T-helper 1 cell (primary cell): ENCODE measurements at regions not wholly inside any gene's neighbourhood (a gene's known extent, or its start where the extent isn't known, plus 50 kb on each side); places are given as distances from the start of the nearest gene placed in this dataset.

Source experiments
- DNase-seq, 5 donors: peaks; one replicate each; pipeline ENCODE4 v3.0.0-alpha.2; 2012 to 2020

- no peak for DNase-seq
Observed at GRCh38 chr3:182703233-182703632, 90.1 kb upstream of the ATP11B start.

DNA sequence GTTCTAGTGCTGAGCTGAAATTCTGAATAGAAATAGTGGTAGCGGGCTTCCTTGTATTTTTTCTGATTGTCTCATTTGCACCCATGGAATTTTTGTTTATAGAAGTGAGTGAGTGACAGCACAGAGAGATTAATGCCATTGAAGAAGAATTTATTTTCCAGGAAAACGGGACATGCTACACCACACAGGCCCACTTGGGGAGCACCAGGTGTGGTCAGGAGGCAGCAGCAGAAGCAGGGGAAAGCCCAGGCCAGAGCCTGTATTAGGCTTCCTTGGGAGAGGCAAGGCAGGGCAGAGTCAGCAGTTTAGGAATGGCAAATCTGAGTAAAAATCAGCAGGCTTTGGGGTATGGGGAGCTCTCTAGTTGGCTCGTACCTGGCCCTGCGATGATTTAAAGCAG is 88.4 kb upstream of the ATP11B start:
- no peak for DNase-seq

DNA sequence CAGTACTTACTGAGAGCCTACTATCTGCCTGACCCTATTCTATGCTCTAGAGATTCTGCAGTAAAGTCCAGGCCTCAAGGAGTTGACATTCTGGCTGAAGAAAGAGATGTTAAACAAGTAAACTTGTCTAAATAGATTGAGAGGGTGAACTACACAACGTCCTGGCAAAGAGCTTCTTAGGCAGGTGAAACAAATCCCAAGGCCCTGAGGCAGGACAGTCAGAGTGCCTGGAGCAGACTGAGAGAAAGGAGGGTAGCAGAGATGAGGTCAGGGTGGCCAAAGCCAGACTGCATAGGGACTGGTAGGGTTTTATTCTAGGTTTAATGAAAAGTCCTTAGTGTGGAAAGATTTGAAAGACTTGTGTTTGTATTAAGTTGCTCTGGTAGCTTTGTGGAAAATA is 84.5 kb upstream of the ATP11B start:
- no peak for DNase-seq

DNA sequence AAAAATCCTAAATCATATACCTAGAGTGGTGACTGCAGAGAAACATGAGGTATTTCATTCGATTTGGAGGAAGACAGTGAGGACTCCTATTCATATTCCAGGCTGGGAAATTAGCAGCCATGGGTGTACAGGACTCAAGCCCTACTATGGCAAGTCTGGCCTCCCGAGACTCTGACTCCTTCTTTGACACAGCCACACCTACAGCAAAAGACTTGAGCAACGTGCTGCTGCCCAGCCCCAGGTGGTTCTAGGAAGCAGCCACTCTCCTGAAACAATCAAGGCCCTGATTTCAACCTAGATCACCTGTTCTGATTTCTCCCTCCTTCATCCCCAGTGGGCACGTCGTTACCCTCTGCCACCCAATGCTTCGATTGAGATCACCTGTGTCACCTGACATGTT is 84.0 kb upstream of the ATP11B start:
- DNase-seq: no peak

DNA sequence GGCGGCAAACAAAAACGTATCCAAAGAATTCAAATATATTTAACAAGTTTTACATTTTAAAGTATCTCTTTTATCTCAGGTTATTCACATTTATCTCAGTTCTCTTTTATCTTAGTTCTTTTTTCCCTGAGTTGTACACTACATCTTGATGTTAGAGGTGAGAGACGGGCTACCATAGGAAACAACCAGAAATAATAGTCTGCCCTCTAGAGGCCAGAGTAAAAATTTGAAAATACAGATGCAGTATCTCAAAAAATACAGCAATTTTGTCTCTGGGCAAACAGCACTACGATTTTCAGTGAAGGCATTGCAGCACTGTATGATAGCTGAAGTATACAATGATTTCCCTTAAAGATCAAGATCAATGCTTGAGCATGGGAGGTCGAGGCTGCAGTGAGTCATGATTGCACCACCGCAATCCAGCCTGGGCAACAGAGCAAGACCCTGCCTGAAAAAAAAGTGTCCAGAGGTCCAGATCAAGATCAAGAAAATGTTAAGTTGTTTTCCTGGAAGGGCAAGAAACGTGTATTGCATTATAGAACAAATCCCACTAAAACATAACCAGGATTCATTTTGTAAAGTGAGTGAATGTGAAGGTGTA is 82.6 kb upstream of the ATP11B start:
- DNase-seq: peak in 1 of 5 donors; percentile 16

DNA sequence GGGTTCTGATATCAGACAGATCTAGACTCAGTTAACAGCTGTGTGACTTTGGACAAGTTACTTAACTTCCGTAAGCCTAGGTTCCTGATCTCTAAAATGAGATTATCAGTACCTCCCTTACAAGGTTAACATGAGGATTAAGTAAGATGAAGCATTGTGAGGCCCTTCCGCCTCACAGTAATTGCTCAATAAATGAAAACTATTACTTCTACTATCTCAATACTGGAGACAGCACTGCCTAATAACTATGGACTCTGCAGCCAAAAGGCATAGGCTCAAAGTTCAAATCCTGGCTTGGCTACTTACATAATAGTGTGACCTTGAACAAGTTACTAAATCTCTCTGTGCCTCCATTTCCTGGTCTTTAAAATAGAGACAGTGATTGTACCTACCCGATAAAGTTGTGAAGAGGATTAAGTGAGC is 82.0 kb upstream of the ATP11B start:
- DNase-seq: no peak

GRCh38 chr3:182711853-182712252 is 81.5 kb upstream of the ATP11B start:
- DNase-seq: no peak

GRCh38 chr3:182713111-182713510 is 80.2 kb upstream of the ATP11B start:
- no peak for DNase-seq

DNA sequence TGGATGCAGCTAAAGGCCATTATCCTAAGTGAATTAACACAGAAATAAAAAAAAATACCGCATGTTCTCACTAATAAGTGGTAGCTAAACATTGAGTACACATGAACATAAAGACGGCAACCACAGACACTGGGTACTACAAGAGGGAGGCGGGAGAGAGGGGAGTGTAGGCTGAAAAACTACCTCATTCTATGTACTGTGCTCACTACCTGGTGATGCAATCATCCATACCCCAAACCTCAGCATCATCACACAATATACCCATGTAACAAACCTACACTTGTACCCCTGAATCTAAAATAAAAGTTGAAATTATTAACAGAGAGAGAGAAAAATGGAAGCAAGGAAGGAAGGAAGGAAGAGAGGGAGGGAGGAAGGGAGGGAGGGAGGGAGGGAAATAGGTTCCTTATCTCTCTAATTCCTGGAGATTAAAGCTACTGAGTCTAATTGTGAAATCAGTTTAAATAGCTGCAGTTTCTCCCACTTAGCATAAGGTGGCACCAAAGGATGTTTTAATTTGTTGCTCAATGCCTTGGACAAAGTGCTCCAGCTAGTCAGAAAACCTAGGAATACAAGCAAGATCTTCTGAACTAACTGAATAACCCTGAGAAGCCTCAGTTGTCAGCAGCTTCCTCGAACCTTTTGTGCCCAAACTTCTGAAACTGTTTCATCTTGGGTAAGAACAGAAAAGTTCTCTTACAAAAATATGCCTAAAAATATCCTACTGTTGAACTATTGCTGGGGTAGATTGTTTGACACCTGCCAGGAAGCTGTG is 79.4 kb upstream of the ATP11B start:
- peak in 1 of 5 donors; percentile 40 for DNase-seq

DNA sequence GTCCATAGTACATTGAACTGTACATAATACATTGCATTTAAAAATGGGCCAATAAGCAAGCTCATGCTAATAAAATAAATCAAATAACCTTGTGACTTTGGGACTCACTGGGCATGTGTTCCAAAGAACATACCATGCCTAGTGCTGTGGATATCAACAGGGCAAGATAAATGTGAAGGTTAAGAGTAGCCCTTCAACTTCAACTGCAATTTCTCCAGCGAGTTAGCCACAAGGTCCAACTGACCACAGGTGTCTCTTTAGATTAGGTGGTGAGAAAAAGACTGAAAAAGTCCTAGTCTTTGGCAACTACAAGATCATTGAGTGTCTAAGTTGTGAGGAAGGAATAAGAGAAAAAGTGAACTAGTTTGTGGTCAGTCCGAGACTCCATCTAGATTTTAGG is 78.3 kb upstream of the ATP11B start:
- DNase-seq: no peak

DNA sequence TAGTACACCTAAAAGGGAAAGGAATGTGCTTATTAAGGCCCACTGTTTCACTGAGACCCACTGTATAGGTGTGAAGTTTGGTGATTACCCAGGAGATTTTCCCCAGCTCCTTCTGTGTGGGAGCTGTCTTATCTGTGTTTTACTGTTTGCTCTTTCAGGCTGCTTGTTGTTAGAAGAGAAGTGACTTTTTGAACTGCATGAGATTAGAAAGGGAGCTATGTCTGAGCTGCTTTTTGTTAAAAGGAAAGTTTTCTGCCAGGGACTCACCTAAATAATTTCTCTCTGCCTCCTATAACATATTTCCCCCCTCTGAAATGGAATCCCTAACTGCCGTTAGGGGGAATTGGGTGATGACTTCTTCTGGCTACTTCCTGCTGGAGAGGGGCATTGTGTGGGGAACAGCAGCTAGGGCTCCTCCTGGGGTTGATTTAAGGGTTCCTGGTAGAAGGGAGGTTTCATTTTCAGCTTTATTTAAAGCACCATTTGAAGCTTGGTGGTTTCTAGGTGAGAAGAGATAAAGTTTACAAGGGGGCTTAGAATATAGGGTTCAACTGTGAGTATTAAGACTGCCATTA is 77.1 kb upstream of the ATP11B start:
- no peak for DNase-seq

DNA sequence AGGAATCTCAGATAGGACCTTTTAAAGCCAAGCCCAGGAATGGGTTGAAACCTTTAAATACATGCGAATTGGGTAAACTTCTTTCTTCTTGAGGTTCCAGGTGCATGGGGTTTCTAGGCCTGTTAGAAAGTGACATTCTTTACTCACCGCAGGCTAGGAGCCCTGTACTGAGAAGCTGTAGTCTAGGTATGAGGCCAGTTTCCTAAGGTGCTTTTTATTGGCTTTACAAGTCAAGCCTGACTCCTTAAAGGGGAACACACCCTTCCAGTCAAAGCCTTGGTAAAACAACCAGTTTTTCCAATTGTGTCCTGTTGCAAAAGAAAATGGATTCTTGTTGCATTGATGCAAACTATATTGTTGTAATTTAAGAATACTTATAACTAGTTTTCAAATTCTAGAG is 76.1 kb upstream of the ATP11B start:
- no peak for DNase-seq

DNA sequence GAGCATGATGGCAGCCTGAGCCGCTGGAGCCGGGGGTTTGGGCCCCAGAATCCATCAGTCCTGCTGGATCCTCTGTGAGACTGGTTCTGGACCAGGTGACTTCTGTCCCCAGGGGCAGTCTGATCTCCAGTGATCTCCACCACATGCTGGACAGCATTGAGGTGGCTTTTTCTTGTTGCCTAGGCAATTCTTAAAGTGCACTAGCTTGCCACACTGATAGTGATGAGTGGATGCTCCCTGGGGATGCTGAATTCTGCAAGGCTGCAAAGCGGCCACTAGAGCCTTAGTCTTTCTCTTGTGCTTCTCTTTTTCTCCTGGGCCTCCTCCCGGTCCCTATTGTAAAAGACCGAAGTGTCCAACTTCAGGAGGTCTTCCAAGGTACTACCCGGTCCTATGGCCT is 70.4 kb upstream of the ATP11B start:
- DNase-seq: no peak

- no peak for DNase-seq
Observed at GRCh38 chr3:182723596-182723995, 69.7 kb upstream of the ATP11B start.

GRCh38 chr3:182725372-182726251 is 67.7 kb upstream of the ATP11B start:
- DNase-seq: no peak

- DNase-seq: no peak
Observed at GRCh38 chr3:182726258-182727142, 66.8 kb upstream of the ATP11B start.

DNA sequence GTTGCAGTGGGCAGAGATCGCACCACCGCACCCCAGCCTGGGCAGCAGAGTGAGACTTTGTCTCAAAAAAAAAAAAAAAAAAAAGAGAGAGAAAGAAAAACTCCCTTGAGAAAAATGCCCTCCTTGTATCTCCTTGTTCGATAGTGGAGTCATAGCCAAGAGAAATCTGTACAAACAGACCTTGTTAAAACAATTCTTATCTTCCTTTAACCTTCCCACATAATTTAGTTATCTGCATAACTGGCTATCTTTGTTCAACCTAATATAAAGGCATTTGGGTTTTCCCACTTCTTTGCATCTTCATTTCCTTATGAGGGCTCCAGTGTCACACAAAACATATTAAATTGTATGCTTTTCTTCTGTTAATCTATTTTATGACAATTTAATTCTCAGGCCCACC is 65.1 kb upstream of the ATP11B start:
- DNase-seq: no peak

- no peak for DNase-seq
Observed at GRCh38 chr3:182729903-182730674, 63.2 kb upstream of the ATP11B start.

- no peak for DNase-seq
Observed at GRCh38 chr3:182730675-182731042, 62.6 kb upstream of the ATP11B start.

DNA sequence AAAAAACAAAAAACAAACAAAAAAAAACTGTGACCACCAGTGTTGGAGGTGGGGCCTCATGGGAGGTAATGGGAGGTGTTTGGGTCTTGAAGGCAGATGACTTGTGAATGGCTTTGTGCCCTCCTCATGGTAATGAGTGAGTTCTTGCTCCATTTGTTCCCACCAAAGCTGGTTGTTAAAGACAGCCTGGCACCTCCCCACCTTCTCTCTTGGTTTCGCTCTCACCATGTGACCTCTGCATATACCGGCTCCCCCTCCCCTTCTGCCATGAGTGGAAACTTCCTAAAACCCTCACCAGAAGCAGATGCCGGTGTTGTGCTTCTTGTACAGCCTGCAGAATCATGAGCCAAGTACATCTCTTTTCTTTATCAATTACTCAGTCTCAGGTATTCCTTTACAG is 61.5 kb upstream of the ATP11B start:
- DNase-seq: no peak

DNA sequence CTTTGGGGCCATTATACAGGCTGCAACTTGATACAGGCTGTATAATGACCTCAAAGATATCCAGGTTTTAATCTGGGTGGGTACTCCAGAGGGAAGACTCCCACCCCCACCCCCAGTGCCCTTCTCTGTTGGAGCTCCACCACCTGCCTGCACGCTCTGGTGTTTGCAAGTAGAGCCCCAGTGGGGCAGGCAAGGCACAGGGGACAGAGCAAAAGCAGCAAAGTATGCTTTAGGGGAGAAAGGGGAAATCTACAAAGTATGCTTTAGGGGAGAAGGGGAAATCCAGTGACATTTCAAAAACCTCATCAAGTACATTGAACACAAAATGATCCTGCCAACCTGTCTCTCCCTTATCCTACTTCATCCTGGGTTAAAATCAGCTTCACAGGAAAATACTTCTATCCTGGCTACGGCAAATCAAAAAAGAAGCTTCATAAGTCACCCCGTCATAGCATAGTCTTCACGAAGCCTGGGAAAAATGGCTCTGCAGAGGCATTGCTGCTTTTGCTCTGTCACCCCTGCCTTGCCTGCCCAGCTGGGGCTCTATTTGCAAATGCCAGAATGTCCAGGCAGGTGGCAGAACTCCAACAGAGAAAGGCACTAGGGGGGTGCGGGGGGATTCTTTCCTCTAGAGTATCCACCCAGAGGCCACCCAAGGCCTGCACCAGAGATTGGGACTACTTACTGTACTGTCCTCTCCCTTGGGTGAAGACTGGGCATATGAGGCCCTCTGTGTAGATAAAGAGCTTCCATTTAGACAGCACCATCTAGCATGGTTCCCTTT is 60.9 kb upstream of the ATP11B start:
- no peak for DNase-seq
